ENCODE measurements at regions not wholly inside any gene's neighbourhood (a gene's known extent, or its start where the extent isn't known, plus 50 kb on each side); places are given as distances from the start of the nearest gene placed in this dataset.

- TF ChIP-seq POLR2A (IDR thresholded peaks at IDR 0.05) (no peak), CTCF (IDR thresholded peaks at IDR 0.05) (no peak)
Observed at GRCh38 chr5:124860291-124860655, 113.8 kb upstream of the ZNF608 start.
